Testis (tissue), 2 donors: ENCODE measurements at regions not wholly inside any gene's neighbourhood (a gene's known extent, or its start where the extent isn't known, plus 50 kb on each side); places are given as distances from the start of the nearest gene placed in this dataset.

ENCODE experiments used
- DNase-seq: peaks from one replicate; pipeline ENCODE4 v3.0.0-alpha.2; 2019
- H3K27ac ChIP-seq, 2 donors: fragments of 200-600 bp; sonication (generic); one replicate each; pipeline ENCODE4 v1.5.1; 2019
- H3K27me3 ChIP-seq: fragments of 200-600 bp; sonication (generic); one replicate; pipeline ENCODE4 v1.5.1; 2019
- H3K36me3 ChIP-seq: fragments of 200-600 bp; sonication (generic); one replicate; pipeline ENCODE4 v1.5.1; 2017; ENCODE audit warnings: low read depth; ENCODE audit errors: missing control alignments
- H3K4me1 ChIP-seq: fragments of 200-600 bp; sonication (generic); one replicate; pipeline ENCODE4 v1.5.1; 2019
- H3K4me3 ChIP-seq, 2 donors: fragments of 200-600 bp; sonication (generic); one replicate each; pipeline ENCODE4 v1.5.1; 2017 to 2019
- H3K9me3 ChIP-seq: fragments of 200-600 bp; sonication (generic); one replicate; pipeline ENCODE4 v1.5.1; 2017
- POLR2A ChIP-seq: fragments of 450-650 bp; IDR thresholded peaks from one replicate; pipeline ENCODE4 v1.6.1; 2017; ENCODE audit warnings: antibody characterized with exemption, mild to moderate bottlenecking, moderate library complexity
- WGBS, 2 donors: methylation state at CpG; one replicate each; pipeline ENCODE4 v1.1.5; 2018; 5-methylcytosine and 5-hydroxymethylcytosine counted together
- intact Hi-C: fragments of 100-400 bp; cut with DNase I; formaldehyde crosslinking; loops from one replicate; pipeline ENCODE4 v1.15.1; 2023; ENCODE audit warnings: low total_unique reads
- TF ChIP-seq, protein P1 (sequence below), 3 experiments: fragments of 450-650 bp in 2 of 3; fragments of 200-600 bp in 1 of 3; sonication (generic) in 1 of 3; IDR thresholded peaks; one replicate each; pipeline ENCODE4 v1.5.1; 2016 to 2019; ENCODE audit warnings: antibody characterized with exemption in 3 of 3, mild to moderate bottlenecking in 2 of 3, moderate library complexity in 1 of 3

DNA sequence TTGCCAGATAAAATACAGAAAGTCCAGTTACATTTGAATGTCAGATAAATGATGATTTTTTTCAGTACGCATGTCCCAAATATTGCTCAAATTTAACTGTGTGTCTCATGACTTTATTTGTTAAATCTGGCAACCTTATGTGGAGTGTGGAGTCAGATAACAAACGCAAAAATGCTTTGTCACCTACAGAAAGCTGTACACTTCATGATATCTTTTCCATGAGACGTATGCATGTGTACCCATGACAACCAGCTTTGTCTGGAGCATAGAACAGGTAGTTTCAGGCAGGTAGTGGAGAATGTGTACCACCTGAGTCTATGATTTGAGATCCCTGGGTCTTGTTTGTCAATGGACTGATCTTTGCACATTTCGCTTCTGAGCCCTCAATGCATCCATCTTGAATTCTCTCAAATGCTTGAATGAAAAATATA lies 105.5 kb upstream of the CPEB4 start:
- H3K4me3 ChIP-seq, result no peak overlapping the region
- no peak for DNase-seq
- H3K36me3 ChIP-seq, result no peaks in the 10 kb centered on the region
- no peak for TF ChIP-seq POLR2A
- TF ChIP-seq, protein P1, sequence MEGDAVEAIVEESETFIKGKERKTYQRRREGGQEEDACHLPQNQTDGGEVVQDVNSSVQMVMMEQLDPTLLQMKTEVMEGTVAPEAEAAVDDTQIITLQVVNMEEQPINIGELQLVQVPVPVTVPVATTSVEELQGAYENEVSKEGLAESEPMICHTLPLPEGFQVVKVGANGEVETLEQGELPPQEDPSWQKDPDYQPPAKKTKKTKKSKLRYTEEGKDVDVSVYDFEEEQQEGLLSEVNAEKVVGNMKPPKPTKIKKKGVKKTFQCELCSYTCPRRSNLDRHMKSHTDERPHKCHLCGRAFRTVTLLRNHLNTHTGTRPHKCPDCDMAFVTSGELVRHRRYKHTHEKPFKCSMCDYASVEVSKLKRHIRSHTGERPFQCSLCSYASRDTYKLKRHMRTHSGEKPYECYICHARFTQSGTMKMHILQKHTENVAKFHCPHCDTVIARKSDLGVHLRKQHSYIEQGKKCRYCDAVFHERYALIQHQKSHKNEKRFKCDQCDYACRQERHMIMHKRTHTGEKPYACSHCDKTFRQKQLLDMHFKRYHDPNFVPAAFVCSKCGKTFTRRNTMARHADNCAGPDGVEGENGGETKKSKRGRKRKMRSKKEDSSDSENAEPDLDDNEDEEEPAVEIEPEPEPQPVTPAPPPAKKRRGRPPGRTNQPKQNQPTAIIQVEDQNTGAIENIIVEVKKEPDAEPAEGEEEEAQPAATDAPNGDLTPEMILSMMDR (IDR thresholded peaks at IDR 0.05), result no peak
- peaks cover 6% of the 10 kb centered on the region for H3K4me1 ChIP-seq
- 90 to 91% methylated on average over 4 of the region's 4 CpGs for WGBS, 2 donors
- peak overlapping the region in 1 of 2 donors; percentile 42 for H3K27ac ChIP-seq
- no peaks in the 10 kb centered on the region for H3K9me3 ChIP-seq
- intact Hi-C loops, result no loop called here
- no peaks in the 10 kb centered on the region for H3K27me3 ChIP-seq

DNA sequence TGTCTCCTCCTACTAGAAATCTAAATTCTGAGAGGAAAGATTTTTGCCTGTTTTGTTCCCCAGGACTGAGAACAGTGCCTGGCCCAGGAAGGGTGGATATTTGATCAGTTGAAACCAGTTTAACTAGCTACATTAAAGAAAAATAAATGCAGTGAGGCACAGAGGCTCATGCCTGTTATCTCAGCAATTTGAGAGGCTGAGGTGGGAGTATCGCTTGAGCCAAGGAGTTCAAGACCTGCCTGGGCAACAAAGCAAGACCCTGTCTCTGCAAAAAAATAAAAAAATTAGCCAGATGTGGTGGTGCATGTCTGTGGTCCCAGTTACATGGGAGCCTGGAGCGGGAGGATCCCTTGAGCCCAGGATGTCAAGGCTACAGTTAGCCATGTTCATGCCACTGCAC lies 104.8 kb upstream of the CPEB4 start:
- Histone ChIP-seq H3K36me3 (no peaks in the 10 kb centered on the region), H3K27me3 (no peaks in the 10 kb centered on the region), H3K4me3 (no peak overlapping the region), H3K4me1 (peaks cover 6% of the 10 kb centered on the region), H3K9me3 (no peaks in the 10 kb centered on the region), H3K27ac (no peak overlapping the region)
- no peak for TF ChIP-seq POLR2A
- TF ChIP-seq, protein P1 (IDR thresholded peaks at IDR 0.05), result no peak
- no peak for DNase-seq
- WGBS, 2 donors, result 87 to 91% methylated on average over 2 of the region's 2 CpGs
- intact Hi-C loops, result no loop called here

DNA sequence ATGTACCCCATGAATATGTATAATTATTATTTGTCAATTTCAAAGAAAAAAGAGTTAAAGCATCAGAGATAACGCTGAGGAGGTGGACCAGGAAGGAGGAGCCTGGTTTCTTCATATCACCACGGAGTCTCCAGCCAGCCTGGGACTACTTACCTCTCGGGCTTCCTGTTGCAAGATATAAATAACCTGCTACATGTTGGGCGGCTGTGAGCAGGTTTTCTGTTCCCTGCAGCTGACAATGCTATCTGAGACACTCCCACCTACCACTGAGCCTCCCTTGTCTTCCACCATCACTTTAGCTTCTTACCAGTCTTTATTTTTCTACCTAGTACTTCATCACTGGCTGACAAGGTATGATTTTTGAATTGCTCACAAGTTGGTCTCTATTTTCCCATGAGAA lies 102.7 kb upstream of the CPEB4 start:
- Histone ChIP-seq H3K4me1 (peaks cover 6% of the 10 kb centered on the region), H3K9me3 (no peaks in the 10 kb centered on the region), H3K27me3 (no peaks in the 10 kb centered on the region), H3K27ac (no peak overlapping the region), H3K4me3 (no peak overlapping the region), H3K36me3 (no peaks in the 10 kb centered on the region)
- intact Hi-C loops, result no loop called here
- no peak for DNase-seq
- TF ChIP-seq POLR2A, result no peak
- TF ChIP-seq, protein P1 (IDR thresholded peaks at IDR 0.05), result no peak
- 62 to 71% methylated on average over 4 of the region's 4 CpGs for WGBS, 2 donors

DNA sequence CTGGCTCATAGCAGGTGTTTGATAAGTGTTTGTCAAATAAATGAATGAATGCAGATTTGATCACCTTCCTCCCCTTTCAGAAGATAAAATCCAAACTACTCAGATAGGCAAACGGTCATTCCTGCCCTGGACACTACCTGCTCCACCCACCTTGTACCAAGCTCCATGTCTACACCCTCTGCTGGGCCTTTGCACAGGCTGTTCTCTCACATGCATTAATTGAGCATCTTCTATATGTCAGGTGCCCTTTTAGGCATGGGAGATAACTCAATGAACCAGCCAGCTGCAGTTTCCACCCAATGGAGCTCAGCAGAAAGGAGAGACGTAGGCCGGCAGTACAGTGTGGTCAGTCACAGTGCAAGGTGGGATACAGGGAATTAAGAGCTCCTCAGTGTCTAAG lies 102.3 kb upstream of the CPEB4 start:
- no peak for DNase-seq
- H3K36me3 ChIP-seq, result no peaks in the 10 kb centered on the region
- H3K27ac ChIP-seq, result no peak overlapping the region
- no peaks in the 10 kb centered on the region for H3K27me3 ChIP-seq
- TF ChIP-seq POLR2A, result no peak
- TF ChIP-seq, protein P1 (IDR thresholded peaks at IDR 0.05), result no peak
- no peaks in the 10 kb centered on the region for H3K9me3 ChIP-seq
- no peak overlapping the region for H3K4me3 ChIP-seq
- WGBS, 2 donors, result 89 to 93% methylated on average over 3 of the region's 3 CpGs
- intact Hi-C loops, result no loop called here
- H3K4me1 ChIP-seq, result peaks cover 6% of the 10 kb centered on the region
